ENCODE measurements at regions not wholly inside any gene's neighbourhood (a gene's known extent, or its start where the extent isn't known, plus 50 kb on each side); places are given as distances from the start of the nearest gene placed in this dataset.
A peak's percentile ranks its signal among the peaks of the same experiment; 100 is the strongest.

DNA sequence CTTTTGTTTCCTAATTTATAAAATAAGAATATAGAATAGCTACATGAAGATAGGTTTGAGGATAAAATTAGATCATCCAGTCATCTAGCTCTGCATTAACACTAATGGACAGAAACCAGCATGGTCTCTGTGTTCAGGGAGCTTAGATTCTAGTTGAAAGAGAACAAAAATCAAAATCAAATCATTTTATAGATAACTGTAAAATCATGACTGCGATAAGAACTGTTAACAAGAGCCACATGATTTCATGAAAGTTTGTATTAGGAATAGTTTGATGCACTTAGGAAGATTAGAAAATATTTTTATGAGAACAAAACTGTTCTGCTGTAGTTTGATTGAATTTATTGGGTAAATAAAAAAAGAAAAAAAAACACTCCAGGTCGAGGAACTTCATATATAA is 1074.7 kb downstream of the MAT2B start:
- DNase-seq (ENCODE audit: low read depth in 1 of 2, low spot score in 1 of 2): no peak
- TF ChIP-seq, protein P1, sequence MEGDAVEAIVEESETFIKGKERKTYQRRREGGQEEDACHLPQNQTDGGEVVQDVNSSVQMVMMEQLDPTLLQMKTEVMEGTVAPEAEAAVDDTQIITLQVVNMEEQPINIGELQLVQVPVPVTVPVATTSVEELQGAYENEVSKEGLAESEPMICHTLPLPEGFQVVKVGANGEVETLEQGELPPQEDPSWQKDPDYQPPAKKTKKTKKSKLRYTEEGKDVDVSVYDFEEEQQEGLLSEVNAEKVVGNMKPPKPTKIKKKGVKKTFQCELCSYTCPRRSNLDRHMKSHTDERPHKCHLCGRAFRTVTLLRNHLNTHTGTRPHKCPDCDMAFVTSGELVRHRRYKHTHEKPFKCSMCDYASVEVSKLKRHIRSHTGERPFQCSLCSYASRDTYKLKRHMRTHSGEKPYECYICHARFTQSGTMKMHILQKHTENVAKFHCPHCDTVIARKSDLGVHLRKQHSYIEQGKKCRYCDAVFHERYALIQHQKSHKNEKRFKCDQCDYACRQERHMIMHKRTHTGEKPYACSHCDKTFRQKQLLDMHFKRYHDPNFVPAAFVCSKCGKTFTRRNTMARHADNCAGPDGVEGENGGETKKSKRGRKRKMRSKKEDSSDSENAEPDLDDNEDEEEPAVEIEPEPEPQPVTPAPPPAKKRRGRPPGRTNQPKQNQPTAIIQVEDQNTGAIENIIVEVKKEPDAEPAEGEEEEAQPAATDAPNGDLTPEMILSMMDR (IDR thresholded peaks at IDR 0.05; ENCODE audit: low read depth, low read length): no peak
- Histone ChIP-seq H3K36me3 (no peaks in the 10 kb centered on the region), H3K9me3 (ENCODE audit: low read depth) (no peaks in the 10 kb centered on the region), H3K27me3 (no peaks in the 10 kb centered on the region), H3K27ac (no peak overlapping the region), H3K4me3 (no peak overlapping the region), H3K4me1 (ENCODE audit: low read depth) (no peaks in the 10 kb centered on the region)

DNA sequence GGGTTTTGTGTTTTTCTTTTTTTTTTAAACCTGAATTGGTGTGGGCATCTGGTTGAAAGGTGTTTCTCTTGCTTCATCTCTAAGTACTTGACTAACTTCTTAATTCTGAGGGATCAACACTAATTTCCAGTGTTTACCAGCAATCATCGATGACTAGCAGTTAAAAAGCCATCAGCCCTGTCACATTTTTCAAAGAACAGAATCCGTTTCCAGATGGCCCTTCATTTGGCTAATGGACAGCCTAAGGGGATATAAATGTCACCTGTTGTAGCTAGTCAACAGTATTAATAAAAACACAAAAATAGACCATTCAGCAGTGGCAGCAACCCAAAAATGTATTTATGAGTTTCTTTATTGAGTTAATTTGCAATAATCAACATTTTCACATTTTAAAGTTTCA is 1076.5 kb downstream of the MAT2B start:
- Histone ChIP-seq H3K9me3 (ENCODE audit: low read depth) (no peaks in the 10 kb centered on the region), H3K4me3 (no peak overlapping the region), H3K27me3 (no peaks in the 10 kb centered on the region), H3K27ac (no peak overlapping the region), H3K4me1 (ENCODE audit: low read depth) (no peaks in the 10 kb centered on the region), H3K36me3 (no peaks in the 10 kb centered on the region)
- TF ChIP-seq, protein P1 (IDR thresholded peaks at IDR 0.05; ENCODE audit: low read depth, low read length): no peak
- DNase-seq (ENCODE audit: low read depth in 1 of 2, low spot score in 1 of 2): no peak

DNA sequence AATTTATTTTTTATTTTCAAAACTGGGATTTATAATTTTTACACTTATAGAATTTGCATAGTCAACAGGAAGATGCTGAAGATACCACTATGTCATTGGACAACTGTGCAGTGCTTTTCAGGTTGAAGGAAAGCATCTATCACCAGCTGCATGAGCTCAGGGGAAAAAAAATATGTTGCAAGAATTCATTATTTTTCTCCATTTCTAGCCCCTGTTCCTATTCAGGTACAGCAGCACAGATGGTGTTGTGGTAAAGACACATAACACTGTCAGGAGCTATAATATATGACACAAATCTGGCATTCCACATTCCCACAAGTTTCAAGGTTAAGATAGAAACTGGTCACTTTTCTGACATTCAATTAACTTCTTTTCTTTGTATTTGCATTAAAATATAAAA is 1088.6 kb downstream of the MAT2B start:
- no peaks in the 10 kb centered on the region for H3K27me3 ChIP-seq
- no peak for DNase-seq (ENCODE audit: low read depth in 1 of 2, low spot score in 1 of 2)
- no peak overlapping the region for H3K4me3 ChIP-seq
- no peak overlapping the region for H3K27ac ChIP-seq
- no peaks in the 10 kb centered on the region for H3K4me1 ChIP-seq (ENCODE audit: low read depth)
- TF ChIP-seq, protein P1 (IDR thresholded peaks at IDR 0.05; ENCODE audit: low read depth, low read length): no peak
- H3K36me3 ChIP-seq: no peaks in the 10 kb centered on the region
- no peaks in the 10 kb centered on the region for H3K9me3 ChIP-seq (ENCODE audit: low read depth)

DNA sequence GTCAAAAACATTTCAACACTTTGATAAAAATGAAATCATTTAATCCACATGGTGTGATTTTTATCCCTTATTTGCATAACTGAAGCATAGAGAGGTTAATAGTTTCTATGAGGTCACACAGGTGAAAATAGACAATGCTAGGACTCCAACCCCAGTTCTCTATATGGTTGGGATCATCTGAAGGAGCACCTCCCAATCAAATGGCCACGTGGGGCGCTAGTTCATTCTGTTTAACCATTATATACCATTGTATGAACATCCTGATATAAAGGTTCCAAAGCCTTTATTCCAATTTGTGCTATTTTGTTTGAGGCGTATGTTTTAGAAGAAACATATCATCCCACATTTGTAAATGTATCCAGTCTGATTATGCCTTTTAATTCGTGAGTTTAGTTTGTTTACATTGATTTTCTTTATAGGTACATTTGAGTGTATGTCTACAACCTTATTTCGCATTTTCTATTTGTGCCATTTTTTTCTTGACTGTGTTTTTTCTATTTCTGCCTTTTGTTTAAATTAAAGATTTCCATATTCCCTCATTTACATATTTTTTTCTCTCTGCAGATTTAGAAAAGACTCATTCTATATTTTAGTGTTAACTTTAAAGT is 1092.0 kb downstream of the MAT2B start:
- H3K27ac ChIP-seq: no peak overlapping the region
- TF ChIP-seq, protein P1 (IDR thresholded peaks at IDR 0.05; ENCODE audit: low read depth, low read length): no peak
- no peaks in the 10 kb centered on the region for H3K9me3 ChIP-seq (ENCODE audit: low read depth)
- no peak overlapping the region for H3K4me3 ChIP-seq
- no peaks in the 10 kb centered on the region for H3K4me1 ChIP-seq (ENCODE audit: low read depth)
- H3K27me3 ChIP-seq: no peaks in the 10 kb centered on the region
- H3K36me3 ChIP-seq: no peaks in the 10 kb centered on the region
- DNase-seq (ENCODE audit: low read depth in 1 of 2, low spot score in 1 of 2): peak in 1 of 2 donors; percentile 37

DNA sequence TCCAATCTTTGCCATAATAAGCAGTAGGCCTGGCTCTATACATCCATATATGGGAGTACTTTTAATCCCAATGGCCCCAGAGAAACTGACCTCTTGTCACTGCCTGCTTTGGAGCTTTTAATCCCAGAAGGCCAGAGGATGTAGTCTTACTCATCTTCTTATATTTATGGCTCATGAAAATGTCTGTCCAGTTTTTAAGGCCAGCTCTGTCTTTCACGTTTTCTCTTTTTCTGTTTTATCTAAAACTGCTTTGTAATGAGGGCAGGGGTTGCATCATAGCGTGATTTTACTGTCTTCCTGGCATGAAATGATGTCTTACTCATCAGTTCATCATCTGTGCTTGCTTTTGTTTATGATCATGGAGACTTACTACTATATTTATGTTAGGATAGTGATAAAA is 1094.9 kb downstream of the MAT2B start:
- H3K4me1 ChIP-seq (ENCODE audit: low read depth): no peaks in the 10 kb centered on the region
- peak in 1 of 2 donors; percentile 12 for DNase-seq (ENCODE audit: low read depth in 1 of 2, low spot score in 1 of 2)
- TF ChIP-seq, protein P1 (IDR thresholded peaks at IDR 0.05; ENCODE audit: low read depth, low read length): no peak
- H3K9me3 ChIP-seq (ENCODE audit: low read depth): no peaks in the 10 kb centered on the region
- no peaks in the 10 kb centered on the region for H3K27me3 ChIP-seq
- H3K27ac ChIP-seq: no peak overlapping the region
- H3K36me3 ChIP-seq: no peaks in the 10 kb centered on the region
- H3K4me3 ChIP-seq: no peak overlapping the region

Measured in cardiac muscle cell (in vitro differentiated cells and primary cell).